HG03442 (cell line): ENCODE measurements at regions not wholly inside any gene's neighbourhood (a gene's known extent, or its start where the extent isn't known, plus 50 kb on each side); places are given as distances from the start of the nearest gene placed in this dataset.

Experiments used
- ATAC-seq: cut with Tn5 transposase; IDR thresholded peaks from one replicate; pipeline ENCODE4 v1.9.1; 2021; ENCODE audit warnings: mild to moderate bottlenecking, moderate library complexity; ENCODE audit not compliant: unreplicated experiment

- ATAC-seq: no peak
These were observed 439.2 kb downstream of the SETBP1 start for GRCh38 chr18:45119876-45120275.

GRCh38 chr18:45121146-45121545 lies 440.5 kb downstream of the SETBP1 start:
- ATAC-seq: no peak

- ATAC-seq: no peak
These were observed 441.8 kb downstream of the SETBP1 start for GRCh38 chr18:45122506-45122905.

GRCh38 chr18:45127405-45127804 lies 446.7 kb downstream of the SETBP1 start:
- ATAC-seq: no peak

GRCh38 chr18:45133276-45133675 lies 452.6 kb downstream of the SETBP1 start:
- no peak for ATAC-seq

GRCh38 chr18:45136381-45137086 lies 455.8 kb downstream of the SETBP1 start:
- peak; percentile 50 for ATAC-seq

- ATAC-seq: peak; percentile 22
These were observed 456.4 kb downstream of the SETBP1 start for GRCh38 chr18:45137087-45137419.

- no peak for ATAC-seq
These were observed 458.8 kb downstream of the SETBP1 start for GRCh38 chr18:45139478-45139877.

GRCh38 chr18:45142868-45143267 lies 462.2 kb downstream of the SETBP1 start:
- ATAC-seq: no peak

GRCh38 chr18:45149712-45150111 lies 465.6 kb upstream of the SLC14A2 start:
- no peak for ATAC-seq

- no peak for ATAC-seq
These were observed 463.6 kb upstream of the SLC14A2 start for GRCh38 chr18:45151645-45152044.

- ATAC-seq: no peak
These were observed 459.8 kb upstream of the SLC14A2 start for GRCh38 chr18:45155526-45155925.

- no peak for ATAC-seq
These were observed 458.3 kb upstream of the SLC14A2 start for GRCh38 chr18:45156946-45157345.

GRCh38 chr18:45157576-45157975 lies 457.7 kb upstream of the SLC14A2 start:
- no peak for ATAC-seq

GRCh38 chr18:45161850-45162249 lies 453.4 kb upstream of the SLC14A2 start:
- no peak for ATAC-seq

- ATAC-seq: no peak
These were observed 451.4 kb upstream of the SLC14A2 start for GRCh38 chr18:45163871-45164270.

- ATAC-seq: no peak
These were observed 450.7 kb upstream of the SLC14A2 start for GRCh38 chr18:45164551-45164950.

GRCh38 chr18:45165176-45165713 lies 450.0 kb upstream of the SLC14A2 start:
- no peak for ATAC-seq

GRCh38 chr18:45165871-45166270 lies 449.4 kb upstream of the SLC14A2 start:
- no peak for ATAC-seq

- no peak for ATAC-seq
These were observed 448.9 kb upstream of the SLC14A2 start for GRCh38 chr18:45166341-45166835.

GRCh38 chr18:45166836-45167551 lies 448.3 kb upstream of the SLC14A2 start:
- ATAC-seq: peak; percentile 38

- no peak for ATAC-seq
These were observed 447.5 kb upstream of the SLC14A2 start for GRCh38 chr18:45167631-45168280.
